SU-DHL-6 (cell line): ENCODE measurements at regions not wholly inside any gene's neighbourhood (a gene's known extent, or its start where the extent isn't known, plus 50 kb on each side); places are given as distances from the start of the nearest gene placed in this dataset.

Experiments used
- H2AFZ ChIP-seq: fragments of 200-600 bp; sonication (generic); 2 replicates; pipeline ENCODE4 v1.6.1; 2014; ENCODE audit warnings: low read depth, mild to moderate bottlenecking, moderate library complexity, mixed read lengths, antibody characterized with exemption, low read length; ENCODE audit not compliant: severe bottlenecking
- H3F3A ChIP-seq: fragments of 200-600 bp; shearing (Covaris generic); 2 replicates; pipeline ENCODE4 v1.6.0; 2016; ENCODE audit warnings: antibody characterized with exemption, mild to moderate bottlenecking; ENCODE audit not compliant: insufficient read depth
- H3K27ac ChIP-seq: fragments of 200-600 bp; sonication (generic); 2 replicates; pipeline ENCODE4 v1.5.1; 2016; ENCODE audit warnings: low read depth, mild to moderate bottlenecking, low read length, moderate library complexity, mixed read lengths
- H3K27me3 ChIP-seq: fragments of 200-600 bp; sonication (generic), shearing (Covaris generic); 2 replicates; pipeline ENCODE4 v1.6.0; 2014; ENCODE audit warnings: mild to moderate bottlenecking, low read length
- H3K36me3 ChIP-seq: fragments of 200-600 bp; sonication (generic); 2 replicates; pipeline ENCODE4 v1.6.1; 2014; ENCODE audit warnings: mild to moderate bottlenecking, low read length, mixed read lengths
- H3K4me2 ChIP-seq: fragments of 300-600, 200-600 bp; shearing (Covaris generic), sonication (generic); 2 replicates; pipeline ENCODE4 v1.6.0; 2014; ENCODE audit warnings: low read length, low read depth, mild to moderate bottlenecking; ENCODE audit not compliant: poor library complexity, severe bottlenecking
- H3K4me3 ChIP-seq: fragments of 200-600 bp; sonication (generic); 2 replicates; pipeline ENCODE4 v1.5.1; 2014; ENCODE audit warnings: antibody characterized with exemption, low read length, mild to moderate bottlenecking, mixed read lengths; ENCODE audit not compliant: insufficient read depth, poor library complexity, severe bottlenecking
- H3K79me2 ChIP-seq: fragments of 200-600 bp; sonication (generic); 2 replicates; pipeline ENCODE4 v1.6.1; 2014; ENCODE audit warnings: mild to moderate bottlenecking, low read length, moderate library complexity; ENCODE audit not compliant: insufficient read depth
- H3K9ac ChIP-seq: fragments of 200-600 bp; sonication (generic); 2 replicates; pipeline ENCODE4 v1.7.0; 2014; ENCODE audit warnings: mild to moderate bottlenecking, low read length
- H3K9me2 ChIP-seq: fragments of 200-600 bp; sonication (generic); replicated peaks from 2 replicates; pipeline ENCODE4 v1.6.1; 2014; ENCODE audit warnings: low read length; ENCODE audit not compliant: insufficient read depth
- H3K9me3 ChIP-seq: fragments of 200-600 bp; sonication (generic); 2 replicates; pipeline ENCODE4 v1.6.1; 2014; ENCODE audit warnings: low read length, mixed read lengths; ENCODE audit not compliant: insufficient read depth
- H4K20me1 ChIP-seq: fragments of 200-600 bp; sonication (generic); 2 replicates; pipeline ENCODE4 v1.6.1; 2014; ENCODE audit warnings: low read depth, mild to moderate bottlenecking, antibody characterized with exemption, low read length, moderate library complexity, mixed read lengths
- CTCF ChIP-seq: fragments of 200-600 bp; sonication (generic); IDR thresholded peaks from one replicate; pipeline ENCODE4 v1.5.1; 2017; ENCODE audit warnings: antibody characterized with exemption, mild to moderate bottlenecking, low read length, moderate library complexity; ENCODE audit not compliant: insufficient read depth, poor library complexity, severe bottlenecking
- EZH2phosphoT487 ChIP-seq: fragments of 200-600 bp; sonication (generic), shearing (Covaris generic); conservative IDR thresholded peaks from 2 replicates; pipeline ENCODE4 v1.6.1; 2018; ENCODE audit warnings: mild to moderate bottlenecking, antibody characterized with exemption, low read length, moderate library complexity, mixed read lengths

DNA sequence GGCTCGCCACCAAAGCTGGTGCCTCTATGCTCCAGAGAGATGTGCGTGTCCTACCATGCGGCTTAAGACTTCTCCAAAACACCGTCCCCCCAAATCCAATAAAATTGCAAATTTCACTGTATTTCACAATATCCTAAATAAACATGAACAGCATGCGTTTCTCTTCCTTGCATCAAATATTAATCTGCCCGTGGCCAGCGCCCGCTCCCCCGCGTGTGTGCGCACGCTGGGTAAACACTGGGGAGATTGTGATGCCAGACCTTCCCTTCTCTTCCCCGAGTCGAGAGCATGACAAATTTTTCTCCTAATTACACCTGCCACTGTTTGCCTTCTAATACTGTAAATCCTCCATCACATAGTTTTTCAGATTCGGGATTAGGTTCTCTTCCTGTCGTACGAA, 148.1 kb downstream of the MRM1 start:
- H3K4me2 ChIP-seq, result no peak overlapping the region
- H3F3A ChIP-seq, result no peaks in the 10 kb centered on the region
- no peak overlapping the region for H3K9ac ChIP-seq
- H3K36me3 ChIP-seq, result no peaks in the 10 kb centered on the region
- no peak overlapping the region for H3K4me3 ChIP-seq
- TF ChIP-seq CTCF, result no peak
- no peak for TF ChIP-seq EZH2phosphoT487
- H3K9me2 ChIP-seq, result no peaks in the 10 kb centered on the region
- H3K27me3 ChIP-seq, result no peaks in the 10 kb centered on the region
- H3K79me2 ChIP-seq, result no peaks in the 10 kb centered on the region
- H3K9me3 ChIP-seq, result no peaks in the 10 kb centered on the region
- no peak overlapping the region for H2AFZ ChIP-seq
- H4K20me1 ChIP-seq, result no peaks in the 10 kb centered on the region
- H3K27ac ChIP-seq, result no peak overlapping the region

DNA sequence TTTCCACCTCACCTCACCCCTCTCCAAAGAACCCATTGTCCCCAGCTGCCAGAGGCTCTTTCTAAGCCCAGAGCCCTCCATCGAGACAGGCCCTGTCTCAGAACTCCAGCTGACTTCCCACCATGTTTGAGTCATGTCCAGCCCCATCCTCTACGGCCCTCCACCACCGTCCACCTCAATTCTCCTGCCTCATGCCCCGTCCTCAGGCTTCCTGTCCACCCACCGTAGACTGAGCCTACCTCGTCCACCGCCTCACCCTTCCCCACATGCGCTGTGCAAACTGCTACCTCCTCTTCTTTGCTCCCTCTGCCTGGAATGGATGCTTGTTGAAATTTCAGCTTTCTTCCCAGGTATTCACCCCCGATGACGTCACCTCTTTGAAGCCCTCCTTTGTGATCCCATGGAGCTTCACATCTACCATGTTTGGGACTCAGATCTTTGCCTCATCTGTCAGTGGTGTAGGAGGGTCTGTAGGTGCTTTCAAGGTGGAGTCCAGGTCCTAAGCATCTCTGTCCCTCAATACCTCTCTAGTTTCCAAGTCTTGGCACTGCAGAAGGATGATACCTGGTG, 149.0 kb downstream of the MRM1 start:
- no peaks in the 10 kb centered on the region for H3F3A ChIP-seq
- no peaks in the 10 kb centered on the region for H3K79me2 ChIP-seq
- H4K20me1 ChIP-seq, result no peaks in the 10 kb centered on the region
- TF ChIP-seq EZH2phosphoT487, result no peak
- TF ChIP-seq CTCF, result no peak
- no peak overlapping the region for H3K9ac ChIP-seq
- H3K9me2 ChIP-seq, result no peaks in the 10 kb centered on the region
- no peaks in the 10 kb centered on the region for H3K27me3 ChIP-seq
- H3K4me2 ChIP-seq, result no peak overlapping the region
- H2AFZ ChIP-seq, result no peak overlapping the region
- H3K4me3 ChIP-seq, result no peak overlapping the region
- no peaks in the 10 kb centered on the region for H3K36me3 ChIP-seq
- H3K9me3 ChIP-seq, result no peaks in the 10 kb centered on the region
- H3K27ac ChIP-seq, result no peak overlapping the region

GRCh38 chr17:36752096-36752888, 150.9 kb downstream of the MRM1 start:
- H3F3A ChIP-seq, result no peaks in the 10 kb centered on the region
- H3K4me2 ChIP-seq, result no peak overlapping the region
- H3K9ac ChIP-seq, result no peak overlapping the region
- no peaks in the 10 kb centered on the region for H3K79me2 ChIP-seq
- H4K20me1 ChIP-seq, result no peaks in the 10 kb centered on the region
- H3K9me2 ChIP-seq, result no peaks in the 10 kb centered on the region
- TF ChIP-seq CTCF (no peak), EZH2phosphoT487 (no peak)
- no peaks in the 10 kb centered on the region for H3K27me3 ChIP-seq
- H3K9me3 ChIP-seq, result no peaks in the 10 kb centered on the region
- H3K4me3 ChIP-seq, result no peak overlapping the region
- H3K27ac ChIP-seq, result no peak overlapping the region
- H2AFZ ChIP-seq, result no peak overlapping the region
- H3K36me3 ChIP-seq, result no peaks in the 10 kb centered on the region
